ENCODE measurements at regions not wholly inside any gene's neighbourhood (a gene's known extent, or its start where the extent isn't known, plus 50 kb on each side); places are given as distances from the start of the nearest gene placed in this dataset.

DNA sequence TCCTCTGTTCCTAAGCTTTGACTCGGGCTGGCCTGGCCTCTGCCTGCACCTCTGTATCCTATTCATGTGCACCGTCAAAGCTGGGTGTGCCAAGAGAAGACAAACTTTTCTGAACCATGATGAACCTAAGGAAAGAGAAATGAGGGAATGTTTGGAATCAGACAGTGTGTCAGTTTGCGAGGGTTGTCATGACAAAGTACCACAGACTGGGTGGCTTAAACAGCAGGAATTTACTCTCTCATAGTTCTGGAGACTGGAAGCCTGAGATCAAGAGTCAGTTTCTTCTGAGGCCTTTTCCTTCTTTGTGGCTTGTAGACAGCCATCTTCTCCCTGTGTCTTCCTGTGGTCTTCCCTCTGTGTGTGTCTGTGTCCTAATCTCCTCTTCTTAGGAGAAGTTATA, 129.0 kb downstream of the KATNIP start:
- TF ChIP-seq GATA2 (IDR thresholded peaks at IDR 0.05; ENCODE audit: low read depth, low read length) (no peak), GATA3 (IDR thresholded peaks at IDR 0.05; ENCODE audit: low read depth, low read length) (no peak)
